ENCODE measurements at regions not wholly inside any gene's neighbourhood (a gene's known extent, or its start where the extent isn't known, plus 50 kb on each side); places are given as distances from the start of the nearest gene placed in this dataset.
"Not testable (repeated sequence)": the region's sequence is repeated elsewhere in the genome, so short reads cannot be mapped to it uniquely, and the experiment has no call there.

- DNase-seq (ENCODE audit: extremely low read depth, low read depth, low spot score), result no peak
Observed at GRCh38 chr9:89853161-89853560, 248.3 kb downstream of the GADD45G start.

GRCh38 chr9:89853931-89854330 is 249.1 kb downstream of the GADD45G start:
- no peak for DNase-seq (ENCODE audit: extremely low read depth, low read depth, low spot score)

- DNase-seq (ENCODE audit: extremely low read depth, low read depth, low spot score), result no peak
Observed at GRCh38 chr9:89854715-89855475, 250.1 kb downstream of the GADD45G start.

- DNase-seq (ENCODE audit: extremely low read depth, low read depth, low spot score), result not testable (repeated sequence)
Observed at GRCh38 chr9:89856296-89856695, 251.5 kb downstream of the GADD45G start.

- DNase-seq (ENCODE audit: extremely low read depth, low read depth, low spot score), result not testable (repeated sequence)
Observed at GRCh38 chr9:89856950-89857349, 252.1 kb downstream of the GADD45G start.

DNA sequence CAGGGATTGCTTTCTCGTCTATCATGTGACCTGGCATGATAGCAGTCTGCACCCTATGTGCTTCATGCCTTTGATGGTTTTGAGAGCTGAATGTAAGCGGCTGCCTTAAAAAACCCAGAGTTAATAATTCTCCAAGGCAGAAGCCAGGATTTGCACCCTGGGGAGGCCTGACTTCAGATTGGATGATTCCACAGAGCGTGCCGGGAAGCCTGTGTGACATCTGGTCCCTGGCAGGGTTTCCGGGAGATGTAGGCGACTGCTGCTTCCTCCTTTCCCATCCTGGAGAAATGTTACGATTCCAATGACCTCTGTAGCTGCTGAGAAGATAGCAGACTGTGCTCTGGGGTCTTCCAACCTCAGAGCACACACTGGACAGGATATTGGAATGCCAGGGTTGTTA is 255.0 kb downstream of the GADD45G start:
- DNase-seq (ENCODE audit: extremely low read depth, low read depth, low spot score), result not testable (repeated sequence)

DNA sequence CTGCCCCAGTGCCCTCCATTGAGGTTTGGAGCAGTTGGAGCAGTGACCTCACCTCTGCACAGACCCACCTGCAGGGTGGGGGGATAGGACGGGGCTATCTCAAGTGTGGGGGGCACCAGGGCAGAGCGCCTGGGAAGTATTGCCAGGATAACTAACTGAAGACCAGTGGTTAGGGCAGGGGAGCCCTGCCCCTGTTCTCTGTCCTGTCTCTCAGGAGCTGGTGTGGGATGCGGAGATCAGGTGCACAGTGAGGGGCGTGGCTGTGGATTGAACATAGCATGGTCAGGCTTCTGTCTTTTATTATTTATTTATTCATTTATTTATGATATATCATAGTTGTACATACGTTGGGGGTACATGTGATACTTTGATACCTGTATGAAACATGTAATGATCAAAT is 256.6 kb downstream of the GADD45G start:
- not testable (repeated sequence) for DNase-seq (ENCODE audit: extremely low read depth, low read depth, low spot score)

DNA sequence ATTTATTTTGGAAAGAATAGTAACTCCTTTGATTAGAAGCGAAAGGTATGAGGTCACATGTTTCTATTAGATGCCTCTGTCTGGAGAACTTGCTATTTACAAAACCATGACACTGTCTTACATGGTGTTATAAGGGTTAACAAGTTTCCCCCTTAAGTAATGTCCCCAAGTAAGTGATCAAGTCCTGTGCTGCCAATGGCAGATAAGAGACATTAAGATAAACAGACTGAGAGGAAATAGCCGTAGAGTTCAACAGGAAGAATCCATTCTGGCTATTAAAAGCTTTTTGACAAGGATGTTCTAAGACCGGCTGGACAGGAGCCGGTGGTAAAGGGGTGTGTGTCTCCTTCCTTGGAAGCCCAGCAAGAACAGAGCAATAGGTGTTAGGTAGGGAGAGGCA is 257.5 kb downstream of the GADD45G start:
- no peak for DNase-seq (ENCODE audit: extremely low read depth, low read depth, low spot score)

DNA sequence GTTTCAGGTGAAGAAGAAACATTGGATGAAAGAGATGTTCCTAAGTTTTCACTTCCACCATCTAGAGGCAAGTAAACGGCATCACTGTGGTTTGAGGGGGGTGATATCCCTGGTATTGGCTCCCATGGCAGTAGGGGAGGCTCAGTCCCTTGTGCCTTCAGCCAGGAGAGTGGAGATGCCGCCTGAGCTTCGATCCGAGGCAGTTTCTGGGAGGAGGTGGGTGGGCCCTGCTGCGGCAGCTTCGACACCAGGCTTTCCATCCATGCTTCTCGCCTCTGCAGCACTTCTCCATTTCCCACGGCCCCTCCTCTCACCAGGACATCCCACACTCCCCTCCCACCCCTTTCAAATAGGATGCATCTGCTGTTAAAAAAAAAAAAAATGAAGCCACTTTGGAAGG is 258.3 kb downstream of the GADD45G start:
- no peak for DNase-seq (ENCODE audit: extremely low read depth, low read depth, low spot score)

- DNase-seq (ENCODE audit: extremely low read depth, low read depth, low spot score), result no peak
Observed at GRCh38 chr9:89863837-89864236, 259.0 kb downstream of the GADD45G start.

DNA sequence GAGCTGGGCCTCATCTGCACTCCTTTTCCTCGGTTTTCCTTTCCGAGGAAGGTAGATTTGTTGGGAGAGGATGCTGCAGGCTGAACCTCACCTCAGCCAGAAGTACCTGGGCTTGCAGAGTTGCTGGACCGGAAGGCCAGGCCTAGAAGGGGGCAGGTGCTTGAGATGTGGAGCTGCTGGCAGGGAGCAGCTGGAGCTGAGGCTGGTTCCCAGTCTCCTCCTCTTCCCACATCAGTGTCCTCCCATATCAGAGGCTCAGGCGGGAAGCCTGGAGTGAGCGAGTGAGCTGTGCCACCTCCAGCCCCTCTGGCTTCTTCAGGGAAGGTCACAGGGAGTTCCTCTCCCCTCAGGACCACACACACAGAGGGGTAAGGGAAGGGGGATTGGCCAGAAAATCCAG is 259.4 kb downstream of the GADD45G start:
- DNase-seq (ENCODE audit: extremely low read depth, low read depth, low spot score), result no peak

DNA sequence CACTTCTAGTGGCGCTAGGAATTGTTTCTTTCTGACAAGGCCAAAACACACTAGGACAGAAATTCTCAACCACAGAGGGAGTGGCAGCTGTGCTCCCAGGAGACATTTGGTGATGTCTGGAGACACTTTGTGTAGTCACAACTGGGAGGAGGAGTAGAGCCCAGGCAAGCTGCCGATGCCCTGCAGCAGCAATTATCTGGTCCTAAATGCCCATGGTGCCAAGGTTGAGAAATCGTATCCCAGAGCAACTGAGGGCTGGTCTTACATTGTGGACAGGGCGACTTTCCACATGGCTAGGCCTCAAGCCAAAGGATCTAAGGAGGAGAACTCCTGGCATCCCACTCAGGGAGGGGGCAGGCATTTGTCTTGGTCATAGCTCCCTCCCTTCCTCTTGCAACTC is 259.9 kb downstream of the GADD45G start:
- DNase-seq (ENCODE audit: extremely low read depth, low read depth, low spot score), result no peak

- DNase-seq (ENCODE audit: extremely low read depth, low read depth, low spot score), result no peak
Observed at GRCh38 chr9:89865357-89865756, 260.5 kb downstream of the GADD45G start.

GRCh38 chr9:89865981-89866380 is 261.2 kb downstream of the GADD45G start:
- no peak for DNase-seq (ENCODE audit: extremely low read depth, low read depth, low spot score)

DNA sequence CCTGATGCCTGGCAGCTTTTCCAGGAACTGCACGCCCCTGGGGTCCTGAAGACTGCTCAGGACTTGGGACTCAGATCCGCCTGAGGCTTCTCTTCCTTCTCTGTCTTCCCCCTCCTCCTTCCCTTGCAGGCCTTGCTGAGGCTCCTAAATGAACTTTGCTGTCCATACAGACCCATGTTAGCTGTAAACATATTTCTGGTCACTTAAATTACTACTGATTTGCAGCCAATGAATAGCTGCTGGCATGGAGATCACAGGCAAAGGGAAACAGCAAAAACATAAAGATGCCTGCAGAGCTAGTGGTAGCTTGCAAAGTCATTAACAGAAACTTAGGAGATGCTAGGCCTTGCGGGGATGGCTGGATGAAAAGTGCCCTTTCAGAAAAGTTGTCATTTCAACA is 261.9 kb downstream of the GADD45G start:
- DNase-seq (ENCODE audit: extremely low read depth, low read depth, low spot score), result no peak

- no peak for DNase-seq (ENCODE audit: extremely low read depth, low read depth, low spot score)
Observed at GRCh38 chr9:89868100-89868499, 263.3 kb downstream of the GADD45G start.

DNA sequence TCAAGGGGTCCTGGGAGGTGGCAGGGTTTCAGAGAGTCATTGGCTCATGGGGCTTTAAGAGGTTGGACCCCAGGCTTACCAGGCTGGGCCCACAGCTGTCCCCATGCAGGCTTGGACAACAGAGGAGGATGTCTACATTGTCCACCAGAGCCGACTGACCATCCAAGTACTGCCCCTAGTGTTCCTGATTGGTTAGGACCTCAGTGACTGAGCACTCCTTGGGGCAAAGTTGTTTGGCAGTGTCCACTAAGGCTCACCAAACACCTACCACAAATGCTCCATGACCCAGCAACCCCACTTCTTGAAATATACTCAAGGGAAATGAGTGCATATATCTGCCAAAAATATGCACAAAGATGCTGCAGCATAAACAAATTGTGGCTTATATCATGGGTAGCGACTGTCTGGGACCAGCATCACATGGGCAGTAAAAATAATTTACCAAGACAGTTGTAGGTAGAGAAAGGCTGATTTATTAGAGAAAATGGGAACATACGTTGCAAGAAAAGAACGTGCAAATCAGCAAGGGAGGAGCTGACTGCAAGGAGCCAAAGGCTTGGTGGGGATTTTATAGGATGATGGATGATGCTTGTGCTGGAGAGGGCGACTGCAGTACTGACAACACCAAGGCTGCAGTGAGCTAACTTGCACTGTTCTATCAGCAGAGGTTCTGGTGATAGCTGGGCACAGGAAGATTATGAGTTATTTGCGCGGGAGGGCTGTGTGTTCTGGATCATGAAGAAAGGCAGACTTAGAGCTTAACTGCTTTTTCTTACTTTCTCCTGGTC is 265.2 kb downstream of the GADD45G start:
- DNase-seq (ENCODE audit: extremely low read depth, low read depth, low spot score), result no peak

GRCh38 chr9:89871871-89872331 is 267.1 kb downstream of the GADD45G start:
- DNase-seq (ENCODE audit: extremely low read depth, low read depth, low spot score), result no peak

- DNase-seq (ENCODE audit: extremely low read depth, low read depth, low spot score), result no peak
Observed at GRCh38 chr9:89872426-89872912, 267.7 kb downstream of the GADD45G start.

- DNase-seq (ENCODE audit: extremely low read depth, low read depth, low spot score), result no peak
Observed at GRCh38 chr9:89872913-89873707, 268.3 kb downstream of the GADD45G start.

DNA sequence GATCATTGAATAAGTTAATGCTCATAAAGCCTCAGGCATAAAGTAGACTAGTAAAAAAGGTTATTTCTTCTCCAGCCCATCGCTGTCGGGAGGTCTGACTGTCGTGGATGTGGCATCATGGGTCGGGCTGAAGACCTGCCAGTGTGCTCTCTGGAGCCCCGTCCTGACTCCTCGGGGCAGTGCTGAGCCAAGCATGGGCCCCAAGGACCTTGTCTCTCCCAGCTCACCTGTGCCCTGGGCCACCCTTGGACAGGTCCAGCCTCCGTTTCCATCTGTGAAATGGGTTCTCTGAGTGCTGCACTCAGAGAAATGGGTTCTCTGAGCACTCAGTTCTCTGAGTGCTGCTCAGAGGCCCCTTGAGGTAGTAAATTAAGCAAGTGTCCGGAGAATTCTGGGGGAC is 269.0 kb downstream of the GADD45G start:
- no peak for DNase-seq (ENCODE audit: extremely low read depth, low read depth, low spot score)

All from glomerular endothelial cell (primary cell).